ENCODE measurements at regions not wholly inside any gene's neighbourhood (a gene's known extent, or its start where the extent isn't known, plus 50 kb on each side); places are given as distances from the start of the nearest gene placed in this dataset.
"Not testable (repeated sequence)": the region's sequence is repeated elsewhere in the genome, so short reads cannot be mapped to it uniquely, and the experiment has no call there.

DNA sequence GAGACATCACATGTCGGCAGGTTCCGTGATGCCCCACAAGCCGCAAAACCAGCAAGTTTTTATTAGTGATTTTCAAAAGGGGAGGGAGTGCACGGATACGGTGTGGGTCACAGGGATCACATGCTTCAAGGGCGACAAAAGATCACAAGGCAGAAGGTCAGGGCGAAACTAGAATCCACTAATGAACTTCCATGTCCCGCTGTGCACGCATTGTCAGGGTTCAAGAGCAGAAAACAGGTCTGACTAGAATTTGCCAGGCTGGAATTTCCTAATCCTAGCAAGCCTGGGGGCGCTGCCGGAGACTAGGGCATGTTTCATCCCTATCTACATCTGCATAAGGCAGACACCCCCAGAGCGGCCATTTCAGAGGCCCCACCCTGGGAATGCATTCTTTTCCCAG is 225.2 kb downstream of the NPHP4 start:
- DNase-seq (ENCODE audit: low read depth): not testable (repeated sequence)

DNA sequence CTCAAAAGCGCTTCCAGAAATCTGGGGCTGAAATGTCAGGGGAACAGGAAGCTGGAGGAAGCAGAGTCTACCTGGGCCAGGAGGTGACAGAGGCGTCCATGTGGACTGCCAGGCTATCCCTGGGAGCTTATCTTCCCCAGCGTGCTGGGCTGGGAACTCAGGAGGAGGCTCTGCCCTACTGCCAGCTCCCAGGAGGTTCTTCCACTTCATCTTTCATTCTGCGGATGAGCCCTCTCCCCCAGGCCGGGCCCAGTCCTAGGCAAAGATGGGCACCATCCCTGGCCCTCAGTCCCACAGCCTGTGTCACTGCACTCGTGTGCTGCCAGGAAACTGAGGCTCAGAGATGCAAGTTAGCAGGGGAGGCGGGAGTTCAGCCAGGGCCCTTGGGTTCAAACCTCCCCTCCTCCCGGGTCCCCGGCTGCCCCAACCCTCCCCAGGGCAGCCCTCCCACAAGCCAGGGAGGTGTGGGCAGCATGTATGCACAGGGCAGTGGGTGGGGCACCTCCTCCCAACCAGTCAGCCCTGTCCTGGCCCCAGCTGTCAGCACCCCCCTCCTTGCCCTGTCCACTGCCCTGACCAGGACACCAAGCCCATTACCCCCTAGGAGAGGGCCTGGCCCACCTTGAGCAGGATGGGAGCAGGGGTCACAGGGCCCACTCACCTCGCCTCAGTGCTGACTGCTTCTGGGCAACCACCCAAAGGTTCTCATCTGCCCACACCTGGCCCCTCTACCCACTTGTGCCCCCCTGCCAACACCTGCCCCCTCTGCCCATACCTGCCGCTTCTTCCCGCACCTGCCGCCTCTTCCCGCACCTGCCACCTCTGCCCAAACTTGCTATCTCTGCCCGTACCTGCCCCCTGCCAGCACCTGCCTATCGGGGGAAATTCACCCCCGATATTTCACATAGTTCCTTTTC is 226.0 kb downstream of the NPHP4 start:
- no peak for DNase-seq (ENCODE audit: low read depth)

GRCh38 chr1:5765483-5765882 is 226.7 kb downstream of the NPHP4 start:
- DNase-seq (ENCODE audit: low read depth): no peak

GRCh38 chr1:5764959-5765358 is 227.3 kb downstream of the NPHP4 start:
- no peak for DNase-seq (ENCODE audit: low read depth)

GRCh38 chr1:5764464-5764863 is 227.8 kb downstream of the NPHP4 start:
- DNase-seq (ENCODE audit: low read depth): no peak

GRCh38 chr1:5763696-5764370 is 228.4 kb downstream of the NPHP4 start:
- no peak for DNase-seq (ENCODE audit: low read depth)

GRCh38 chr1:5758859-5759578 is 233.2 kb downstream of the NPHP4 start:
- DNase-seq (ENCODE audit: low read depth): no peak

GRCh38 chr1:5758000-5758858 is 234.0 kb downstream of the NPHP4 start:
- DNase-seq (ENCODE audit: low read depth): no peak

GRCh38 chr1:5757187-5757805 is 234.9 kb downstream of the NPHP4 start:
- no peak for DNase-seq (ENCODE audit: low read depth)

DNA sequence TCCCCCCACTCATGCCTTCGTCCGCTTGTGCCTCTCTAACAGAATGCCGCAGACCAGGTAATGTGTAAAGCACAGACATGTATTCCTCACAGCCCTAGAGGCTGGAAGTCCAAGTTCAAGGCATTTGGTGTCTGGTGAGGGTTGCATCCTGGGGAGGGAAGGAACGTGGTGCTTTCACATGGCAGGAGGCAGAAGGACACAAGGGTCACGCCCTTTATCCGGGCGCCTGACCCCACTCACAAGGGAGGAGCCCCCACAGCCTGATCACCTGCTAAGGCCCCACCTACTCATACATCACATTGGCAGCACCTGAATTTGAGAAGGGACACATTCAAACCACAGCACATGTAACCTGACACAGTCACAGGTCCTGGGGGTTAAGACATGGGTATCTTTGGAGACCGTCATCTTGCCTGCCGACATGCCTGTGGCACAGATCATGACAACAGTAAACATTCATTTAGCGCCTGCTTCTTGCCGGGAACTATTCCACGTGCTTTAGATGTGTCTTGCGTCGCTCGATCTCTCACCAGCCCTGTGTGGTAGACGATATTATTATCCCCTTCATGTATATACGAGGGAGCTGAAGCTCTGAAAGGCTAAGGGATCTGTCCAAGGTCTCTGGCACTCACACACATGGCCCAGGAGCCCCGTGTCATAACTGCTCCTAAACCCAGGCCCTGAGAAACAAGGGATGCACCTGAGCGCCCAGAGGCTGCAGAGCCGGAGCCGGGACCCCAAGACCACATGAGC is 235.6 kb downstream of the NPHP4 start:
- no peak for DNase-seq (ENCODE audit: low read depth)

- DNase-seq (ENCODE audit: low read depth): no peak
Observed at GRCh38 chr1:5755552-5756125, 236.6 kb downstream of the NPHP4 start.

DNA sequence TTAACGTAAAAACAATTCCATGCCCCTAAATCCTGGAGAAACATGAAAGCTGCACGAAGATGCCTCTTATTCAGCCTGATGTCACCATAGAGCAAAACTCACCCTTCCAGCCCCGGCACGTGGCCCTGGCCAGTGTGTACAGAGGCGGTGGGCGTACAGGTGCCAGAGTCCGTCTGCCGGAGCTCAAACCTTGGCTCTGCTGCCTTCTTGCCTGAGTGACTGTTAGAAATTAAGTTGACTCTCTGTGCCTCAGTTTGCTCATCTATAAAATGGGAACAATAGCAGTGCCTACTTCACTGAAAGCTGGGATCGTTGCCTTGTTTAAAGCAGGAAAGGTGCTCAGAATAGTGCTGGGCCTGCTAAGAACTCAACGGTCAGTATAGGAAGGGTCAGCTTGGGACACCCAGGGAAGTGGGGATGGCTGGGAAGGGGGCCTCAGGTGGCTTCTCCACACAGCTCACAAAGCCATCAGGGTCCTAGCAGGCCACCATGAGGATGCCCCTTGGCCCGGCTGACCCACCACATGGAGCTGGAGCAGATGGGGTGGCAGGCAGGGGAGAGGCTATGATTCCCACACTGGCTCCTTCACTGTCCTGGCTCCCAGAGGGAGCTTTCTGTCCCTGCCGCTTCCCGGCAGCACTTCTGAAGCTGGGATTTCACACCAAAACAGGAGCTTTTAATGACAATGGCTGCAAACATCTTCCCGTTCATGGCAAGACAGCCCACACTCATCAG is 237.2 kb downstream of the NPHP4 start:
- no peak for DNase-seq (ENCODE audit: low read depth)

- DNase-seq (ENCODE audit: low read depth): no peak
Observed at GRCh38 chr1:5753549-5754421, 238.4 kb downstream of the NPHP4 start.

DNA sequence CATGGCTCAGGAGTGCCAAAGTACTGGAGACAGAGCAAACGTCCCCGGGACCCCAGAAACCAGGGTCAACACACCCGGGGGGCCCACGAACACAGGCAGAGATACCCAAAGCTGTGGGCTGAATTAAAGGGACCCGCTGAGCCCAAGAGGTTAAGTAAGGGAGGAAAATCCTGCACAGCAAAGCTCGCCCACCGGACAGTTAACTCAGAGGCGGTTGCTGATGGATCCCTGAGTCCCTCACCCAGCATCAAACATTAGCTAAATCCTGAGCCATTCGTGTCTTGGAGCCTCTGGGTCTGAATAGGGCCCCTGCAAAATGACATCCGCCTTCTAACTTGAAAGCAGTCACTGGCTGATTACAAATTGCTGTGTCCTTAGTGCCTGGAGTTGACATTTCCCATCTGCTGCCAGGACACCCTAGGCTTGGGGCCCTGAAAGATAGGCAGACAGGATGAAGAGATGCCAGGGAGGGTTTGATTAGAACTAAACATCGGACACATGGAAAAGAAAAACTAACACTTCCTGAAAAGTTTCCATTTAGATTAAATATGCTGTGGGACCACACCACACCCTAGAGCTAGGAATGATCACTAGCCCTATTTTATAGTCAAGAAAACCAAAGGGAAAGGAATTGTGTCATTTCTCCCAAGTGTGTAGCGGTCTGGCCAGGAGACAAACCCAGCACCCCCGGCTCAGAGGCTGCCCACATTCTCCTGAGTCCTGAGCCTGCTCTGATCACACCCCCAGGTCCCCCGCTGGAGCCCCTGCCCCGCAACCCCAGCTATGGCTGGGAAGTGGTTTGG is 239.3 kb downstream of the NPHP4 start:
- no peak for DNase-seq (ENCODE audit: low read depth)

DNA sequence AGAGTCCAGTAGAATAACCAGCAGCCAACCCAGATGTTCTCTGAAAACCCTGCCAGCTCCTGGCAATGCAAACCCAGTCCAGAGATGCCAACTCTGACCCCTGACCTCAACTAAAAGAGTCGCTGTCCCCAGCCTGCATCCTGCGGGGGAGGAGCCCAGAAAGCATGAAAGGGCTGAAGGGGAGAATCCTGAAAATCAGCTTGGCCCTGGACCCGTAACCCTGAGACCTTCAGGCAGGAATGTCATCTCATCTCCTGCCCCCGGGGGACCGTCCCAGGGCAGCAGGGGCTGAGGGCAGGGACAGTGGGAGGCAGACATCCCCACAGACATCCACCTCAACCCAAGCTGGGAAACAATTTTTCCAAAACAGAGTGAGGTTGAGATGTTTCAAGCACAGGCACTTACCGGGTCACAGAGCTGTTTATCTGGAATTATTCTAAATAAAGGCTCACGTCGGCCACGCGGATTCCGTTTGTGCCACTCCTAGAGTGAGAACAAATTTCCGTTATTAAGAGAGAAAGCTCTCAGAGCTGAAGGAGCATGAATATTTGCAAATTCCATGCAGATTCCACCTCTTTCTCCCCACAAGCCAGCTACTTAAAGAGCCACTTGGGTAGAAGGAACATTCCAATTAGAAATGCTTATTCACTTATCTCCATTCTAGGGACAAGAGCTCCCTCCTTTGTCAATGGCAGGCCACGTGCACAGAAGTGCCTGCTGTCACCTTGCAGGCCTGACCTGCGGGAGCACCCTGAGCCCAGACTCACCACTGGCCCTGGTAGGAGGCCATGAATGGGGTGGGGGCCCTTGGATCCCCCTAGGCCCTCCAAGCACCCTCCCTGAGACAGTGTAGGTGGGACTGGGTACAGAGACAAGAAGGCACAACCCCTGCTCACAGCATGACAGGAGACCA is 240.1 kb downstream of the NPHP4 start:
- no peak for DNase-seq (ENCODE audit: low read depth)

GRCh38 chr1:5751163-5751540 is 241.1 kb downstream of the NPHP4 start:
- no peak for DNase-seq (ENCODE audit: low read depth)
